ENCODE measurements at regions not wholly inside any gene's neighbourhood (a gene's known extent, or its start where the extent isn't known, plus 50 kb on each side); places are given as distances from the start of the nearest gene placed in this dataset.

- Mint-ChIP-seq H3K27me3 (no peaks in the 10 kb centered on the region), H3K36me3 (ENCODE audit: low read depth) (no peaks in the 10 kb centered on the region), H3K27ac (no peak overlapping the region), H3K4me1 (ENCODE audit: low read depth) (no peaks in the 10 kb centered on the region), H3K9me3 (peaks cover 2% of the 10 kb centered on the region), H3K4me3 (no peak overlapping the region)
- H3K36me3 ChIP-seq (ENCODE audit: insufficient read depth, low read length), result no peaks in the 10 kb centered on the region
- intact Hi-C loops (cut with DNase I, micrococcal nuclease), result no loop called here
- TF ChIP-seq CTCF (IDR thresholded peaks at IDR 0.05), result no peak
- no peak overlapping the region for H3K4me3 ChIP-seq (ENCODE audit: low read length)
- no peak overlapping the region for H3K27ac ChIP-seq (ENCODE audit: low read depth in 1 of 2, low read length in 2 of 2)
- DNase-seq (no peak), ATAC-seq (ENCODE audit: poor library complexity) (no peak)
- peaks cover 0 to 4% of the 10 kb centered on the region in 2 experiments for H3K9me3 ChIP-seq (ENCODE audit: control insufficient read depth in 1 of 2, insufficient read depth in 1 of 2, low read length in 2 of 2)
- no peaks in the 10 kb centered on the region for H3K27me3 ChIP-seq (ENCODE audit: control insufficient read depth in 1 of 2, insufficient read depth in 2 of 2, low read length in 2 of 2)
- H3K4me1 ChIP-seq (ENCODE audit: insufficient read depth, low read length), result no peaks in the 10 kb centered on the region
- ChIA-PET CTCF (no interaction called here), POLR2A (no interaction called here)
Measured at GRCh38 chr4:147421456-147421855, 59.4 kb upstream of the EDNRA start.

- ATAC-seq (ENCODE audit: poor library complexity) (no peak), DNase-seq (no peak)
- Mint-ChIP-seq H3K27ac (no peak overlapping the region), H3K27me3 (no peaks in the 10 kb centered on the region), H3K4me3 (no peak overlapping the region), H3K9me3 (peaks cover 2% of the 10 kb centered on the region), H3K36me3 (ENCODE audit: low read depth) (no peaks in the 10 kb centered on the region), H3K4me1 (ENCODE audit: low read depth) (no peaks in the 10 kb centered on the region)
- Histone ChIP-seq H3K4me1 (ENCODE audit: insufficient read depth, low read length) (no peaks in the 10 kb centered on the region), H3K27me3 (ENCODE audit: control insufficient read depth in 1 of 2, insufficient read depth in 2 of 2, low read length in 2 of 2) (no peaks in the 10 kb centered on the region), H3K4me3 (ENCODE audit: low read length) (no peak overlapping the region), H3K27ac (ENCODE audit: low read depth in 1 of 2, low read length in 2 of 2) (no peak overlapping the region), H3K9me3 (ENCODE audit: control insufficient read depth in 1 of 2, insufficient read depth in 1 of 2, low read length in 2 of 2) (peaks cover 0 to 4% of the 10 kb centered on the region in 2 experiments), H3K36me3 (ENCODE audit: insufficient read depth, low read length) (no peaks in the 10 kb centered on the region)
- intact Hi-C loops (cut with DNase I, micrococcal nuclease), result no loop called here
- ChIA-PET POLR2A (no interaction called here), CTCF (no interaction called here)
- TF ChIP-seq CTCF (IDR thresholded peaks at IDR 0.05), result no peak
Measured at GRCh38 chr4:147423229-147423628, 57.7 kb upstream of the EDNRA start.

- H3K27ac Mint-ChIP-seq, result no peak overlapping the region
- no peak for TF ChIP-seq CTCF (IDR thresholded peaks at IDR 0.05)
- H3K9me3 Mint-ChIP-seq, result peaks cover 2% of the 10 kb centered on the region
- no peaks in the 10 kb centered on the region for H3K4me1 ChIP-seq (ENCODE audit: insufficient read depth, low read length)
- intact Hi-C loops (cut with DNase I, micrococcal nuclease), result no loop called here
- POLR2A ChIA-PET, result no interaction called here
- H3K36me3 Mint-ChIP-seq (ENCODE audit: low read depth), result no peaks in the 10 kb centered on the region
- no peaks in the 10 kb centered on the region for H3K27me3 ChIP-seq (ENCODE audit: control insufficient read depth in 1 of 2, insufficient read depth in 2 of 2, low read length in 2 of 2)
- H3K4me1 Mint-ChIP-seq (ENCODE audit: low read depth), result no peaks in the 10 kb centered on the region
- no peak overlapping the region for H3K4me3 ChIP-seq (ENCODE audit: low read length)
- no peaks in the 10 kb centered on the region for H3K27me3 Mint-ChIP-seq
- no peaks in the 10 kb centered on the region for H3K36me3 ChIP-seq (ENCODE audit: insufficient read depth, low read length)
- DNase-seq, result no peak
- no peak overlapping the region for H3K27ac ChIP-seq (ENCODE audit: low read depth in 1 of 2, low read length in 2 of 2)
- no peak for ATAC-seq (ENCODE audit: poor library complexity)
- CTCF ChIA-PET, result no interaction called here
- no peak overlapping the region for H3K4me3 Mint-ChIP-seq
- no peaks in the 10 kb centered on the region for H3K9me3 ChIP-seq (ENCODE audit: control insufficient read depth in 1 of 2, insufficient read depth in 1 of 2, low read length in 2 of 2)
Measured at GRCh38 chr4:147425019-147425418, 55.9 kb upstream of the EDNRA start.
